Fibroblast of lung (primary cell): ENCODE measurements at regions not wholly inside any gene's neighbourhood (a gene's known extent, or its start where the extent isn't known, plus 50 kb on each side); places are given as distances from the start of the nearest gene placed in this dataset.

Source experiments
- CTCF ChIP-seq, 2 donors: IDR thresholded peaks in 1 of 2; conservative IDR thresholded peaks in 1 of 2; 1 replicate in 1 of 2; 2 replicates in 1 of 2; pipeline ENCODE4 v1.5.1; 2011 to 2012; ENCODE audit warnings: low read length in 2 of 2, control low read depth in 1 of 2, inconsistent platforms in 1 of 2, low read depth in 1 of 2, mild to moderate bottlenecking in 1 of 2
- EZH2 ChIP-seq: IDR thresholded peaks from 2 replicates; pipeline ENCODE4 v1.5.1; 2012; ENCODE audit warnings: low read length, control low read depth, mild to moderate bottlenecking; ENCODE audit errors: missing control alignments

GRCh38 chrX:134721766-134722532, 63.7 kb upstream of the PLAC1 start:
- TF ChIP-seq CTCF (conservative IDR thresholded peaks at IDR 0.05 in 1 of 2, IDR thresholded peaks at IDR 0.05 in 1 of 2; ENCODE audit: low read depth in 1 of 2, low read length in 2 of 2) (no peak), EZH2 (no peak)
